GM12878 (cell line): ENCODE measurements at regions not wholly inside any gene's neighbourhood (a gene's known extent, or its start where the extent isn't known, plus 50 kb on each side); places are given as distances from the start of the nearest gene placed in this dataset.

Source experiments
- ATAC-seq: fragments of 200-7000 bp; cut with Tn5 transposase; 3 replicates; pipeline ENCODE4 v1.9.1; 2020; ENCODE audit warnings: mild to moderate bottlenecking, moderate library complexity
- BruUV-seq: library from RNA; stranded (reverse); fragments of 400-500 nt; replicated peaks from 2 replicates; lab custom pipeline; 2021; lab: Mats Ljungman, UMichigan
- CTCF ChIA-PET: fragments of 300-600 bp; sonication (Branson Sonifier 250); formaldehyde crosslinking; extraction: SDS; loops from one replicate; lab custom pipeline; 2021; ENCODE audit warnings: inconsistent platforms; lab: Yijun Ruan, JAX
- POLR2A ChIA-PET: fragments of 350-600 bp; formaldehyde crosslinking; extraction: SDS; loops from one replicate; lab custom pipeline; 2021; ENCODE audit warnings: inconsistent platforms; lab: Charles Lee
- RAD21 ChIA-PET: fragments of 300-600 bp; sonication (Branson Sonifier 250); formaldehyde crosslinking; loops from one replicate; lab custom pipeline; 2023; ENCODE audit warnings: antibody characterized with exemption; ENCODE audit not compliant: unreplicated experiment; lab: Charles Lee
- SMC1A ChIA-PET: fragments of 300-600 bp; sonication (Branson Sonifier 250); formaldehyde crosslinking; loops from one replicate; lab custom pipeline; 2023; ENCODE audit not compliant: unreplicated experiment, uncharacterized antibody; lab: Charles Lee
- DNase-seq: peaks from one replicate; pipeline ENCODE4 v3.0.0-alpha.2; 2011; ENCODE audit warnings: low read depth, low spot score
- FAIRE-seq: peaks from 3 replicates; lab custom pipeline; 2011; peaks lifted over from hg19 to GRCh38; lab: Jason Lieb, UNC
- H2AFZ ChIP-seq: 2 replicates; pipeline ENCODE4 v1.6.0; 2011; ENCODE audit warnings: low read depth, low read length, control low read depth; ENCODE audit not compliant: control insufficient read depth
- H3K27ac ChIP-seq: 2 replicates; pipeline ENCODE4 v1.5.1; 2011; ENCODE audit warnings: control low read depth; ENCODE audit not compliant: control insufficient read depth, insufficient read depth
- H3K27me3 ChIP-seq, 2 experiments: replicated peaks in 1 of 2; 2 replicates each; pipeline versions ENCODE4 v1.6.0 to v1.6.1; 2011; ENCODE audit warnings: low read length in 1 of 2; ENCODE audit not compliant: control insufficient read depth in 2 of 2, insufficient read depth in 2 of 2
- H3K36me3 ChIP-seq, 2 experiments: 2 replicates each; pipeline ENCODE4 v1.5.1; 2011; ENCODE audit warnings: low read length in 1 of 2; ENCODE audit not compliant: control insufficient read depth in 2 of 2, insufficient read depth in 2 of 2
- H3K4me1 ChIP-seq: 2 replicates; pipeline ENCODE4 v1.6.1; 2011; ENCODE audit warnings: mild to moderate bottlenecking, low read length, moderate library complexity, mixed read lengths; ENCODE audit not compliant: control insufficient read depth, insufficient read depth
- H3K4me2 ChIP-seq: 2 replicates; pipeline ENCODE4 v1.6.0; 2011; ENCODE audit warnings: control low read depth; ENCODE audit not compliant: control insufficient read depth, insufficient read depth
- H3K4me3 ChIP-seq: fragments of 200-600 bp; sonication (generic); 2 replicates; pipeline ENCODE4 v1.5.1; 2016
- H3K79me2 ChIP-seq: 2 replicates; pipeline ENCODE4 v1.6.0; 2011; ENCODE audit warnings: low read length; ENCODE audit not compliant: control insufficient read depth, insufficient read depth
- H3K9ac ChIP-seq: 2 replicates; pipeline ENCODE4 v1.8.0; 2011; ENCODE audit warnings: low read length, control low read depth, mixed read lengths; ENCODE audit not compliant: control insufficient read depth, insufficient read depth
- H3K9me3 ChIP-seq: replicated peaks from 3 replicates; pipeline ENCODE4 v1.5.1; 2011; ENCODE audit warnings: mild to moderate bottlenecking, low read length; ENCODE audit not compliant: control insufficient read depth, insufficient read depth
- H4K20me1 ChIP-seq: 2 replicates; pipeline ENCODE4 v1.6.0; 2011; ENCODE audit not compliant: control insufficient read depth, insufficient read depth
- ASH2L ChIP-seq: fragments of 300-600, 200-600 bp; sonication (generic); IDR thresholded peaks from 2 replicates; pipeline ENCODE4 v1.6.1; 2017; ENCODE audit warnings: low read depth, mild to moderate bottlenecking, borderline replicate concordance
- BHLHE40 ChIP-seq, 2 experiments: fragments of 450-650 bp in 1 of 2; IDR thresholded peaks; 2 replicates each; pipeline ENCODE4 v1.6.1; 2011 to 2017; ENCODE audit warnings: low read depth in 2 of 2, borderline replicate concordance in 1 of 2, improper control_type of control experiment in 1 of 2, low read length in 1 of 2, mild to moderate bottlenecking in 1 of 2
- BRCA1 ChIP-seq: IDR thresholded peaks from 2 replicates; pipeline ENCODE4 v1.6.1; 2011; ENCODE audit warnings: low read depth, low read length, improper control_type of control experiment
- EED ChIP-seq: sonication (generic); IDR thresholded peaks from 2 replicates; pipeline ENCODE4 v1.6.1; 2016; ENCODE audit warnings: antibody characterized with exemption, low read depth
- JUND ChIP-seq: IDR thresholded peaks from 2 replicates; pipeline ENCODE4 v1.6.1; 2012; ENCODE audit warnings: low read depth, mild to moderate bottlenecking, low read length, improper control_type of control experiment, moderate library complexity
- KDM1A ChIP-seq: fragments of 200-600 bp; sonication (generic); IDR thresholded peaks from 2 replicates; pipeline ENCODE4 v1.6.1; 2016; ENCODE audit warnings: borderline replicate concordance
- NFIC ChIP-seq: IDR thresholded peaks from 2 replicates; pipeline ENCODE4 v1.6.1; 2012; ENCODE audit warnings: low read depth, mild to moderate bottlenecking, inconsistent platforms, low read length, moderate library complexity
- POU2F2 ChIP-seq: IDR thresholded peaks from 3 replicates; pipeline ENCODE4 v1.6.1; 2011; ENCODE audit warnings: low read depth, mild to moderate bottlenecking, low read length, borderline replicate concordance
- RELA ChIP-seq: fragments of 450-650 bp; IDR thresholded peaks from 2 replicates; pipeline ENCODE4 v1.8.0; 2014; ENCODE audit warnings: borderline replicate concordance; ENCODE audit not compliant: partially characterized antibody
- SP1 ChIP-seq: IDR thresholded peaks from one replicate; pipeline ENCODE4 v1.6.1; 2011; ENCODE audit warnings: low read depth, low read length
- TARDBP ChIP-seq: IDR thresholded peaks from 2 replicates; pipeline ENCODE4 v1.6.1; 2016; ENCODE audit warnings: borderline replicate concordance
- YBX1 ChIP-seq: fragments of 450-650 bp; IDR thresholded peaks from 2 replicates; pipeline ENCODE4 v1.6.1; 2016; ENCODE audit warnings: antibody characterized with exemption
- WGBS: methylation state at CpG from one replicate; pipeline ENCODE4 v1.1.6; 2016; ENCODE audit warnings: low lambda C conversion rate; ENCODE audit not compliant: insufficient replicate concordance, insufficient coverage; ENCODE audit errors: missing lambda C conversion rate; 5-methylcytosine and 5-hydroxymethylcytosine counted together
- in situ Hi-C: fragments of 300-500 bp; cut with MboI; formaldehyde crosslinking; loops from 9 replicates; pipeline ENCODE4 v1.14.3; 2018; ENCODE audit warnings: mixed read lengths
- intact Hi-C: fragments of 100-400 bp; cut with micrococcal nuclease; formaldehyde crosslinking; loops from one replicate; pipeline ENCODE4 v1.14.2; 2022; ENCODE audit not compliant: unreplicated experiment
- TF ChIP-seq, protein P1 (sequence below): IDR thresholded peaks from 2 replicates; pipeline ENCODE4 v1.6.1; 2012; ENCODE audit warnings: mild to moderate bottlenecking, low read depth, low read length

DNA sequence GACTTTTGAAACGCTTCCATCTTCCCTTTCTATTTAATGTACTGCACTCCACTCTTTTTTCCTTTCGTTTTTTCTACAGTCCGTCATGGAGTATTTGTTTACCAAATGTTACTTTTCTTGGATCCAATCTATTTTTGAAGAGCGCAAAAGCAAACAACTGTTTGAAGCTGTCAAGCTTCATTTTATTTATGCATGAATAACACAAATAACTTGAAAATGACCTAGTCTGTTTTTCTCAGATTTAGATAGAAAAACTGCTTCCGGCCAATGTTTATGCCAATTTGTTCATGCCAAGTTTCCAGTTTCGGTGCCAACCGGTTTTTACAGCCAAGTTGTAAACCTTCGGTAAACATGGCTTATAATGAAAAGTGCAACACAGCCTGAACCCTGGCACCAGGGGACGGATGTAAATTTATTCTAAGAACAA lies 150.9 kb upstream of the KLF6 start:
- no peak overlapping the region for H3K4me3 ChIP-seq
- H3K36me3 ChIP-seq = no peaks in the 10 kb centered on the region
- ATAC-seq = no peak
- TF ChIP-seq KDM1A (no peak), RELA (no peak), NFIC (no peak), TARDBP (no peak), JUND (no peak), ASH2L (no peak), BRCA1 (no peak), BHLHE40 (IDR thresholded peaks at IDR 0.05; ENCODE audit: borderline replicate concordance in 1 of 2, low read depth in 2 of 2, low read length in 1 of 2) (no peak), EED (no peak), SP1 (no peak), POU2F2 (no peak), YBX1 (no peak)
- TF ChIP-seq, protein P1, sequence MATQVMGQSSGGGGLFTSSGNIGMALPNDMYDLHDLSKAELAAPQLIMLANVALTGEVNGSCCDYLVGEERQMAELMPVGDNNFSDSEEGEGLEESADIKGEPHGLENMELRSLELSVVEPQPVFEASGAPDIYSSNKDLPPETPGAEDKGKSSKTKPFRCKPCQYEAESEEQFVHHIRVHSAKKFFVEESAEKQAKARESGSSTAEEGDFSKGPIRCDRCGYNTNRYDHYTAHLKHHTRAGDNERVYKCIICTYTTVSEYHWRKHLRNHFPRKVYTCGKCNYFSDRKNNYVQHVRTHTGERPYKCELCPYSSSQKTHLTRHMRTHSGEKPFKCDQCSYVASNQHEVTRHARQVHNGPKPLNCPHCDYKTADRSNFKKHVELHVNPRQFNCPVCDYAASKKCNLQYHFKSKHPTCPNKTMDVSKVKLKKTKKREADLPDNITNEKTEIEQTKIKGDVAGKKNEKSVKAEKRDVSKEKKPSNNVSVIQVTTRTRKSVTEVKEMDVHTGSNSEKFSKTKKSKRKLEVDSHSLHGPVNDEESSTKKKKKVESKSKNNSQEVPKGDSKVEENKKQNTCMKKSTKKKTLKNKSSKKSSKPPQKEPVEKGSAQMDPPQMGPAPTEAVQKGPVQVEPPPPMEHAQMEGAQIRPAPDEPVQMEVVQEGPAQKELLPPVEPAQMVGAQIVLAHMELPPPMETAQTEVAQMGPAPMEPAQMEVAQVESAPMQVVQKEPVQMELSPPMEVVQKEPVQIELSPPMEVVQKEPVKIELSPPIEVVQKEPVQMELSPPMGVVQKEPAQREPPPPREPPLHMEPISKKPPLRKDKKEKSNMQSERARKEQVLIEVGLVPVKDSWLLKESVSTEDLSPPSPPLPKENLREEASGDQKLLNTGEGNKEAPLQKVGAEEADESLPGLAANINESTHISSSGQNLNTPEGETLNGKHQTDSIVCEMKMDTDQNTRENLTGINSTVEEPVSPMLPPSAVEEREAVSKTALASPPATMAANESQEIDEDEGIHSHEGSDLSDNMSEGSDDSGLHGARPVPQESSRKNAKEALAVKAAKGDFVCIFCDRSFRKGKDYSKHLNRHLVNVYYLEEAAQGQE = no peak
- in situ Hi-C loops = no loop called here
- no peak for DNase-seq
- intact Hi-C loops = loop anchor here (2.0 to 10.0 kb wide), 2 partner anchors 61 to 701 kb away; no protein-coding TSS in a partner anchor
- WGBS = 75% methylated on average over 9 of the region's 9 CpGs
- H4K20me1 ChIP-seq = no peaks in the 10 kb centered on the region
- ChIA-PET RAD21 (interaction anchor here (0.9 to 1.9 kb wide), 6 partner anchors 32 to 126 kb away, joined by 3 to 8 read pairs (median 6); no protein-coding TSS in a partner anchor), SMC1A (interaction anchor here (0.7 to 2.4 kb wide), 13 partner anchors 14 to 156 kb away, joined by 3 to 7 read pairs (median 4); no protein-coding TSS in a partner anchor), CTCF (interaction anchor here (0.6 kb wide), 1 partner anchor 100 kb away, joined by 3 read pairs; no protein-coding TSS in a partner anchor), POLR2A (interaction anchor here (0.8 kb wide), 1 partner anchor 151 kb away, joined by 3 read pairs; the partner anchor contains the start of gene KLF6)
- no TSS peak for BruUV-seq
- no peak overlapping the region for H3K27ac ChIP-seq
- no peak overlapping the region for H2AFZ ChIP-seq
- H3K27me3 ChIP-seq = no peaks in the 10 kb centered on the region
- H3K9ac ChIP-seq = no peak overlapping the region
- H3K9me3 ChIP-seq = no peaks in the 10 kb centered on the region; the same call in 2 of the 3 replicates
- H3K4me2 ChIP-seq = no peak overlapping the region; the same call in 1 of the 2 replicates
- peaks cover 19% of the 10 kb centered on the region for H3K4me1 ChIP-seq
- H3K79me2 ChIP-seq = no peaks in the 10 kb centered on the region
- FAIRE-seq = no peak
